Neural cell (in vitro differentiated cells): ENCODE measurements at regions not wholly inside any gene's neighbourhood (a gene's known extent, or its start where the extent isn't known, plus 50 kb on each side); places are given as distances from the start of the nearest gene placed in this dataset.

ENCODE experiments used
- POLR2AphosphoS5 ChIP-seq: IDR thresholded peaks from 2 replicates; pipeline ENCODE4 v1.6.1; 2012
- TAF1 ChIP-seq: IDR thresholded peaks from 2 replicates; pipeline ENCODE4 v1.6.1; 2012; ENCODE audit warnings: low read depth

GRCh38 chr1:157457279-157457678 lies 95.0 kb downstream of the FCRL5 start:
- no peak for TF ChIP-seq POLR2AphosphoS5
- TF ChIP-seq TAF1: no peak
